HEK293T (cell line): ENCODE measurements at regions not wholly inside any gene's neighbourhood (a gene's known extent, or its start where the extent isn't known, plus 50 kb on each side); places are given as distances from the start of the nearest gene placed in this dataset.
A peak's percentile ranks its signal among the peaks of the same experiment; 100 is the strongest.

Experiments used
- CTCF ChIA-PET: fragments of 350-600 bp; formaldehyde crosslinking; extraction: SDS; loops from one replicate; lab custom pipeline; 2021; ENCODE audit warnings: antibody characterized with exemption, inconsistent platforms; lab: Yijun Ruan, JAX
- POLR2A ChIA-PET: fragments of 350-600 bp; formaldehyde crosslinking; extraction: SDS; loops from one replicate; lab custom pipeline; 2020; ENCODE audit warnings: antibody characterized with exemption, inconsistent platforms; lab: Yijun Ruan, JAX
- DNase-seq: peaks from one replicate; pipeline ENCODE4 v3.0.0; 2012; ENCODE audit warnings: mixed read lengths; ENCODE audit errors: extremely low spot score
- ARNT ChIP-seq: fragments of 450-650 bp; IDR thresholded peaks from 2 replicates; pipeline ENCODE4 v1.6.1; 2017; ENCODE audit warnings: mild to moderate bottlenecking
- BHLHE40 ChIP-seq: fragments of 450-650 bp; IDR thresholded peaks from 2 replicates; pipeline ENCODE4 v1.6.1; 2016; ENCODE audit warnings: mild to moderate bottlenecking, moderate library complexity, borderline replicate concordance
- CTBP1 ChIP-seq: fragments of 450-650 bp; IDR thresholded peaks from 2 replicates; pipeline ENCODE4 v1.6.1; 2016; ENCODE audit warnings: borderline replicate concordance
- ELF4 ChIP-seq: fragments of 450-650 bp; IDR thresholded peaks from 2 replicates; pipeline ENCODE4 v1.6.1; 2017; ENCODE audit warnings: antibody characterized with exemption
- FOXA1 ChIP-seq: fragments of 450-650 bp; IDR thresholded peaks from 2 replicates; pipeline ENCODE4 v1.6.1; 2016; ENCODE audit warnings: mild to moderate bottlenecking
- FOXK2 ChIP-seq: fragments of 450-650 bp; IDR thresholded peaks from 2 replicates; pipeline ENCODE4 v1.6.1; 2016; ENCODE audit warnings: mild to moderate bottlenecking
- FOXM1 ChIP-seq: fragments of 450-650 bp; IDR thresholded peaks from 2 replicates; pipeline ENCODE4 v1.6.1; 2017; ENCODE audit warnings: mild to moderate bottlenecking, borderline replicate concordance
- HDGF ChIP-seq: fragments of 450-650 bp; IDR thresholded peaks from 2 replicates; pipeline ENCODE4 v1.6.1; 2017; ENCODE audit warnings: antibody characterized with exemption, borderline replicate concordance
- L3MBTL2 ChIP-seq: fragments of 450-650 bp; conservative IDR thresholded peaks from 2 replicates; pipeline ENCODE4 v1.6.1; 2016; ENCODE audit warnings: mild to moderate bottlenecking
- LEF1 ChIP-seq: fragments of 450-650 bp; IDR thresholded peaks from 2 replicates; pipeline ENCODE4 v1.6.1; 2017; ENCODE audit warnings: mild to moderate bottlenecking, borderline replicate concordance
- NFRKB ChIP-seq: fragments of 450-650 bp; IDR thresholded peaks from 2 replicates; pipeline ENCODE4 v1.6.1; 2016; ENCODE audit warnings: mild to moderate bottlenecking, moderate library complexity
- PKNOX1 ChIP-seq: fragments of 450-650 bp; IDR thresholded peaks from 2 replicates; pipeline ENCODE4 v1.6.1; 2016
- SP1 ChIP-seq: fragments of 450-650 bp; IDR thresholded peaks from 2 replicates; pipeline ENCODE4 v1.6.1; 2017
- SUZ12 ChIP-seq: fragments of 450-650 bp; IDR thresholded peaks from 2 replicates; pipeline ENCODE4 v1.6.1; 2016; ENCODE audit warnings: mild to moderate bottlenecking
- TARDBP ChIP-seq: fragments of 450-650 bp; IDR thresholded peaks from 2 replicates; pipeline ENCODE4 v1.6.1; 2016
- ZNF384 ChIP-seq: fragments of 450-650 bp; IDR thresholded peaks from 2 replicates; pipeline ENCODE4 v1.6.1; 2016

DNA sequence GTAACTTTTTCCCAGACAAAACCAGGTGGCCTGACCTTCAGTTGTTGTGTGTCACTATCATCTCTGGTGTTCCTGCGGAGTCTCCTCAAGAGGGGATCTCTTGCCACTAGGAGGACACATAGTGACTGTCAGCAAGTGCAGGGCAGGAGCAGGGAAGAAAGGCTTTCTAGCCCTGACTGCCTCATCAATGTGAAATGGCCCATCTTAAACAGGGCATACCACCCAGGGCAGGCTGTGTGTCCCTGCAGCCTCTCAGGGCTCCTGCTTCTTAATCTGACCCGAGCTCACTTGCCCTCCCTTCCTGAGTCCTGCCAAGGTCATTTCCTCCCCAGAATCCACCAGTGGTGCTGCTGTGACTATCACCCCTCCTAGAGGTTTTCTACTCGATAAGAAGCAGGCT is 57.4 kb upstream of the SIMC1 start:
- CTCF ChIA-PET: interaction anchor here (1.9 kb wide), 1 partner anchor 10 kb away, joined by 6 read pairs; no protein-coding TSS in a partner anchor
- POLR2A ChIA-PET: interaction anchor here (1.1 kb wide), 1 partner anchor 10 kb away, joined by 3 read pairs; no protein-coding TSS in a partner anchor
- DNase-seq: no peak

GRCh38 chr5:176181271-176181855 is 56.9 kb upstream of the SIMC1 start:
- POLR2A ChIA-PET: interaction anchor here (1.1 kb wide), 1 partner anchor 11 kb away, joined by 3 read pairs; no protein-coding TSS in a partner anchor
- no peak for DNase-seq
- TF ChIP-seq ARNT: no peak
- TF ChIP-seq CTBP1: no peak
- no peak for TF ChIP-seq LEF1
- TF ChIP-seq TARDBP: no peak
- TF ChIP-seq FOXK2: no peak
- TF ChIP-seq FOXM1: no peak
- no peak for TF ChIP-seq SUZ12
- TF ChIP-seq L3MBTL2: no peak
- no peak for TF ChIP-seq FOXA1
- no peak for TF ChIP-seq NFRKB
- TF ChIP-seq BHLHE40: no peak
- no peak for TF ChIP-seq HDGF
- TF ChIP-seq SP1: no peak
- no peak for TF ChIP-seq ZNF384
- CTCF ChIA-PET: interaction anchor here (1.9 kb wide), 1 partner anchor 10 kb away, joined by 6 read pairs; no protein-coding TSS in a partner anchor

More for the DNA sequence above, 57.4 kb upstream of the SIMC1 start:
- TF ChIP-seq SUZ12: no peak
- TF ChIP-seq CTBP1: no peak
- no peak for TF ChIP-seq ZNF384
- TF ChIP-seq L3MBTL2: no peak
- TF ChIP-seq FOXM1: no peak
- TF ChIP-seq TARDBP: no peak
- TF ChIP-seq FOXA1: no peak
- TF ChIP-seq ELF4: no peak
- no peak for TF ChIP-seq SP1
- TF ChIP-seq HDGF: no peak
- no peak for TF ChIP-seq FOXK2
- no peak for TF ChIP-seq LEF1

DNA sequence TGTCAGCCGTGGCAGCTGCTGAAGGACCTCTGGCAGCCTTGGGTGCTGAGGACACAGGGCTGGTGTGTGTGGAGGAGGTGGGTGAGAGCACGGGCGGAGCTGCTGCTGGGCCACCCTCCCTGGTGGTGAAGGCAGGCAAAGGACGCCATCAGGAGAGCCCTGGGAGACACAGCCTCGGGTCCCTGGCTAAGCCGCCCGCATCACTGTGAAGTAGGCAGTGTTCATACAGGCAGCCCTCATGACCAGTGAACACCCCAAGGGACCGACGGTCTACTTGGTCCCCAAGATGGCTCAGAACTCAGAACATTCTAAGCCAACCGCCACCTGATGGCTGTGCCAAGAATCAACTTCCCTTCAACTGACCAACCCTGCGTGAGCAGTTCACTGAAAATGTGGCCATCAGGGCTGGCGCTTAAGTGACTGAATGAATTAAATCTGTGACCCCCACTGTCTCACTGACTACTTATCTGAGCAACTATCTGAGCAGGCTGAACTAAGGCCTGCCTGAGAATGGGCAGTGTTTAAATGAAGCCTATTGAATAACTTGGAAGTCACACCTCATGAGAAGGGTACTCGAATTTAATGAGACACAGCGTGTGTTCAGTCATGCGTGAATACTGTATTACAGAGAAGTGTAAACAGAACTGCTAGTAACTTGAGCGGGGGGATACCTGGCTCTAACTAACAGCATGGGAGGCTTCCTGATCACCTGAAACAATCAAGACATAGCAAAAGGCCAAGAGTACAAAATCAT is 54.7 kb upstream of the SIMC1 start:
- TF ChIP-seq PKNOX1 (no peak), L3MBTL2 (0 out of 2 replicates have a peak, but pooled peaks have one; percentile 13)
- peak; percentile 35 for DNase-seq
- POLR2A ChIA-PET: no interaction called here
- CTCF ChIA-PET: no interaction called here

DNA sequence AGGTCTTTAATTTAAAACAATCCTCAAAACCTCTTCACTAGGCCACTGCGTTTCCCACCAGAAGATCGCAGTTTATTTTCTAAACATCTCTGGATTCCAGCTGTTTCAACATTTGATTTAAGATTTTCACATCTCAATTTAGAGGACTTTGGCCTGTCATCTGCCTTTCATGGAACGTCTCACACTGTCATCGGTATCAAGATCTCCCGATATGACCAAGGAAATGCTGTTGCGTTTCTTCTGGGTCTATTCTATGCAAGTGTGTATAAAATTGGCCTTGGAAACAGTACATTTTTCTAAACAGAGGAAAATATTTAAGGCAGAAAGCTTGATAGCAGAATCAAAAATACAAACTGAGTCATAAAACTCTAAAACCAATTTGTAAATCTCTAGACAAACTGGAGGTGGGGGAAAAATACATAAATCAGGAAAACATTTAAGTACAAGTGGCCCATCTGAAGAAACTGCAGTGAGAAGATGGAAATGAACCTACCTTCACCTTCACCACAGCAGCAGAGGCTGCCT is 53.6 kb upstream of the SIMC1 start:
- ChIA-PET POLR2A (no interaction called here), CTCF (no interaction called here)
- no peak for DNase-seq
- TF ChIP-seq SP1: no peak
- TF ChIP-seq PKNOX1: no peak
- TF ChIP-seq ELF4: no peak
- no peak for TF ChIP-seq ZNF384
- TF ChIP-seq BHLHE40: no peak
- no peak for TF ChIP-seq FOXM1
- no peak for TF ChIP-seq ARNT
- TF ChIP-seq HDGF: no peak

DNA sequence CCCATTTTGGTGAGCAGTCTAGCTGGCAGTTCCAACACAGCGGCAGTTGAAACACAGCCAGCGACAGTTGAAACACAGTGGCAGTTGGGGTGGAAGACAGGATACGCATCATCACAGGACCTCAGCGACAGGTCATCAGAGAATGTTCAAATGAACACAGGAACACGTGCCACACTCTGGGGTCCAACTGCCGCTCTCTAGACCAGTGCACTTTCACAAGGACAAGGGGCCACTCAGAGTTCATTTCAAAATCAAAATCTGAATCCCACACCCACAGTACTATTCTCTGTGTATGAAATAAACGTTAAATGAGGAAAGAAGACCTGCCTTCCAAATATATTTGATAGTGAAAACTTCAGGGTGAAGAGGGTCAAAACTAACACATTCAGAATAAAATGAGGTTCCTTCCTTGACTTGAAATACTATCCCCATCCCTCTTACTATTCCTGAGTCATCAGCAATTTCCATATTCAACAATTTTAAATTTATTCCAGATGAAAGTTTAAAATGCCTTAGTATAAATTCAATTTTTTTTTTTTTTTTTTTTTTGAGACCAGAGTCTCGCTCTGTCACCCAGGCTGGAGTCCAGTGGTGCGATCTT is 53.0 kb upstream of the SIMC1 start:
- ChIA-PET CTCF (no interaction called here), POLR2A (no interaction called here)
- TF ChIP-seq ARNT (no peak), ZNF384 (no peak), TARDBP (no peak), SP1 (no peak), FOXA1 (no peak), ELF4 (no peak), CTBP1 (no peak), NFRKB (no peak), LEF1 (no peak), BHLHE40 (no peak), L3MBTL2 (no peak), HDGF (no peak), SUZ12 (no peak), FOXK2 (no peak), FOXM1 (no peak), PKNOX1 (no peak)
- no peak for DNase-seq
